H9 (cell line): ENCODE measurements at regions not wholly inside any gene's neighbourhood (a gene's known extent, or its start where the extent isn't known, plus 50 kb on each side); places are given as distances from the start of the nearest gene placed in this dataset.

Experiments used
- DNase-seq: peaks from one replicate; pipeline ENCODE4 v3.0.0-alpha.2; 2017
- H2AFZ ChIP-seq: one replicate; pipeline ENCODE4 v1.6.1; 2013; ENCODE audit warnings: mild to moderate bottlenecking, low read length, control low read depth, moderate library complexity
- H2AK5ac ChIP-seq: 2 replicates; pipeline ENCODE4 v1.6.1; 2013; ENCODE audit warnings: low read length, control low read depth, mixed read lengths; ENCODE audit not compliant: insufficient read length
- H2BK120ac ChIP-seq: one replicate; pipeline ENCODE4 v1.6.1; 2013; ENCODE audit warnings: low read depth, mild to moderate bottlenecking, low read length, control low read depth, inconsistent platforms; ENCODE audit not compliant: poor library complexity, severe bottlenecking
- H2BK12ac ChIP-seq: 2 replicates; pipeline ENCODE4 v1.6.1; 2013; ENCODE audit warnings: low read length, control low read depth, mixed read lengths, low read depth; ENCODE audit not compliant: insufficient read length
- H2BK15ac ChIP-seq: 2 replicates; pipeline ENCODE4 v1.6.1; 2013; ENCODE audit warnings: low read depth, low read length, control low read depth
- H2BK20ac ChIP-seq: one replicate; pipeline ENCODE4 v1.6.1; 2013; ENCODE audit warnings: low read depth, mild to moderate bottlenecking, low read length, control low read depth, inconsistent platforms; ENCODE audit not compliant: poor library complexity, severe bottlenecking
- H2BK5ac ChIP-seq: 2 replicates; pipeline ENCODE4 v1.6.1; 2013; ENCODE audit warnings: low read length, control low read depth, mixed read lengths; ENCODE audit not compliant: insufficient read length
- H3K14ac ChIP-seq: 2 replicates; pipeline ENCODE4 v1.6.1; 2013; ENCODE audit warnings: low read length, control low read depth; ENCODE audit not compliant: insufficient read depth
- H3K18ac ChIP-seq: 2 replicates; pipeline ENCODE4 v1.6.1; 2013; ENCODE audit warnings: low read depth, mild to moderate bottlenecking, mixed read lengths, low read length, control low read depth; ENCODE audit not compliant: insufficient read length
- H3K23ac ChIP-seq: 2 replicates; pipeline ENCODE4 v1.6.1; 2013; ENCODE audit warnings: low read length, control low read depth, mixed read lengths, low read depth; ENCODE audit not compliant: insufficient read length
- H3K23me2 ChIP-seq: 2 replicates; pipeline ENCODE4 v1.6.1; 2013; ENCODE audit warnings: low read depth, mild to moderate bottlenecking, mixed read lengths, low read length, control low read depth; ENCODE audit not compliant: insufficient read length, poor library complexity, severe bottlenecking
- H3K27ac ChIP-seq: 2 replicates; pipeline ENCODE4 v1.5.1; 2013; ENCODE audit warnings: low read length, control low read depth, mixed read lengths, low read depth; ENCODE audit not compliant: insufficient read length
- H3K27me3 ChIP-seq: 2 replicates; pipeline ENCODE4 v1.6.1; 2013; ENCODE audit warnings: low read length, control low read depth, inconsistent platforms; ENCODE audit not compliant: insufficient read depth
- H3K4ac ChIP-seq: 2 replicates; pipeline ENCODE4 v1.6.1; 2013; ENCODE audit warnings: low read depth, mild to moderate bottlenecking, control low read depth, inconsistent platforms, low read length, moderate library complexity
- H3K4me1 ChIP-seq: 2 replicates; pipeline ENCODE4 v1.6.1; 2013; ENCODE audit warnings: low read length, control low read depth, inconsistent platforms; ENCODE audit not compliant: insufficient read depth
- H3K4me2 ChIP-seq: 2 replicates; pipeline ENCODE4 v1.6.1; 2013; ENCODE audit warnings: low read length, control low read depth, mixed read lengths; ENCODE audit not compliant: insufficient read length, insufficient read depth
- H3K56ac ChIP-seq: 2 replicates; pipeline ENCODE4 v1.6.1; 2013; ENCODE audit warnings: low read depth, mild to moderate bottlenecking, mixed read lengths, low read length, control low read depth; ENCODE audit not compliant: insufficient read length
- H3K79me1 ChIP-seq: 2 replicates; pipeline ENCODE4 v1.6.1; 2013; ENCODE audit warnings: low read depth, mild to moderate bottlenecking, moderate library complexity, low read length, control low read depth, inconsistent platforms; ENCODE audit not compliant: insufficient read depth, poor library complexity, severe bottlenecking
- H3K79me2 ChIP-seq: 2 replicates; pipeline ENCODE4 v1.6.1; 2013; ENCODE audit warnings: low read length, control low read depth, inconsistent platforms; ENCODE audit not compliant: insufficient read depth
- H3K9ac ChIP-seq: 2 replicates; pipeline ENCODE4 v1.6.1; 2013; ENCODE audit warnings: low read length, control low read depth, mixed read lengths; ENCODE audit not compliant: insufficient read length; ENCODE audit errors: extremely low read depth
- H3K9me3 ChIP-seq: one replicate; pipeline ENCODE4 v1.6.1; 2013; ENCODE audit warnings: low read depth, low read length, inconsistent platforms; ENCODE audit not compliant: control insufficient read depth
- H3T11ph ChIP-seq: one replicate; pipeline ENCODE4 v1.6.1; 2013; ENCODE audit warnings: mild to moderate bottlenecking, low read length, control low read depth, inconsistent platforms
- H4K20me1 ChIP-seq: one replicate; pipeline ENCODE4 v1.6.1; 2013; ENCODE audit not compliant: control insufficient read depth, insufficient read length, insufficient read depth
- H4K5ac ChIP-seq: 2 replicates; pipeline ENCODE4 v1.6.1; 2013; ENCODE audit warnings: low read depth, mild to moderate bottlenecking, mixed read lengths, low read length, control low read depth; ENCODE audit not compliant: insufficient read length
- H4K8ac ChIP-seq: replicated peaks from 2 replicates; pipeline ENCODE4 v1.6.1; 2013; ENCODE audit warnings: low read length, control low read depth, mixed read lengths, low read depth; ENCODE audit not compliant: insufficient read length
- H4K91ac ChIP-seq: 2 replicates; pipeline ENCODE4 v1.6.1; 2013; ENCODE audit warnings: low read depth, mild to moderate bottlenecking, moderate library complexity, mixed read lengths, low read length, control low read depth; ENCODE audit not compliant: insufficient read length
- H3K27ac Mint-ChIP-seq, 3 experiments: 2 replicates in 2 of 3; 3 replicates in 1 of 3; pipeline ENCODE4 v1.8.0; 2020 to 2021; ENCODE audit warnings: mixed read lengths in 3 of 3, mild to moderate bottlenecking in 1 of 3, moderate library complexity in 1 of 3
- H3K27me3 Mint-ChIP-seq: 2 replicates; pipeline ENCODE4 v1.8.0; 2021; ENCODE audit warnings: low read depth, mild to moderate bottlenecking, moderate library complexity, mixed read lengths
- H3K36me3 Mint-ChIP-seq, 3 experiments: 2 replicates in 2 of 3; 3 replicates in 1 of 3; pipeline ENCODE4 v1.8.0; 2020 to 2021; ENCODE audit warnings: low read depth in 3 of 3, mixed read lengths in 3 of 3; ENCODE audit not compliant: insufficient read depth in 1 of 3
- H3K4me1 Mint-ChIP-seq, 2 experiments: 2 replicates each; pipeline ENCODE4 v1.8.0; 2020; ENCODE audit warnings: mixed read lengths in 2 of 2
- H3K4me3 Mint-ChIP-seq, 2 experiments: 2 replicates in 1 of 2; 3 replicates in 1 of 2; pipeline ENCODE4 v1.8.0; 2020 to 2021; ENCODE audit warnings: mild to moderate bottlenecking in 2 of 2, mixed read lengths in 2 of 2, moderate library complexity in 1 of 2
- H3K9me3 Mint-ChIP-seq, 2 experiments: 2 replicates in 1 of 2; 3 replicates in 1 of 2; pipeline ENCODE4 v1.8.0; 2020; ENCODE audit warnings: mild to moderate bottlenecking in 2 of 2, mixed read lengths in 2 of 2, moderate library complexity in 1 of 2
- WGBS: extraction: QIAGEN DNeasy Blood & Tissue Kit; methylation state at CpG from one replicate; pipeline ENCODE4 v1.1.7; 2013; ENCODE audit warnings: missing lambda C conversion rate, low lambda C conversion rate, mixed read lengths; ENCODE audit not compliant: insufficient read length; ENCODE audit errors: extremely low coverage; 5-methylcytosine and 5-hydroxymethylcytosine counted together
- TF ChIP-seq, protein P1 (sequence below): fragments of 200-600 bp; sonication (generic); conservative IDR thresholded peaks from 3 replicates; pipeline ENCODE4 v1.8.0; 2021; ENCODE audit warnings: antibody characterized with exemption, mild to moderate bottlenecking

DNA sequence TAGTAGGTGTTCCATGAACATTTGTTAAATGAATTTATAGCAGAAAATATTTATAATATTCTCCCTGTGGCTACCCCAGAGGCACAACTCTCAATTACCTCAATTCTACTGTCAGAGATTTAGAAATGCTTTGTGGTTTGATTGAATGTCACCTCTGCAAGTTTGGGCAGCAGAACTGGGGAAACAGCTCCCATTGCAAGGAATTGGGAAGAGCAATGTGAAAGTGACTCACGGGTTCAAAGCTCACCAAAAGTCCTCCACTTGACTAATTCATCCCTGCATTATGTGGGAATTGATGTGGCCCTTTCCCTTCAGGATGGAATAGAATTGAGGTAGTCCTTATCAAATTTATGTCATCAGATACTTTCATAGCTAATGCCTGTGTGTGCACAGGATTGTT is 562.7 kb downstream of the MFSD1 start:
- Histone ChIP-seq H4K5ac (no peak overlapping the region), H4K8ac (no peak overlapping the region), H3K23ac (no peak overlapping the region), H3K18ac (no peak overlapping the region), H2BK20ac (no peak overlapping the region), H2BK120ac (no peak overlapping the region), H3K4me1 (no peaks in the 10 kb centered on the region), H3K27ac (no peak overlapping the region), H3K9me3 (no peaks in the 10 kb centered on the region), H4K20me1 (no peaks in the 10 kb centered on the region), H3T11ph (no peak overlapping the region), H3K79me1 (no peaks in the 10 kb centered on the region), H3K9ac (no peak overlapping the region), H2AFZ (no peak overlapping the region), H3K14ac (no peak overlapping the region), H3K4me2 (no peak overlapping the region), H2AK5ac (no peak overlapping the region), H2BK15ac (no peak overlapping the region), H4K91ac (no peak overlapping the region), H3K23me2 (no peaks in the 10 kb centered on the region), H3K79me2 (no peaks in the 10 kb centered on the region), H2BK5ac (no peak overlapping the region), H2BK12ac (no peak overlapping the region), H3K56ac (no peak overlapping the region), H3K27me3 (no peaks in the 10 kb centered on the region), H3K4ac (no peak overlapping the region)
- Mint-ChIP-seq H3K27me3 (no peaks in the 10 kb centered on the region; the same call in 1 of the 2 replicates), H3K4me1 (no peaks in the 10 kb centered on the region), H3K36me3 (no peaks in the 10 kb centered on the region), H3K4me3 (no peak overlapping the region), H3K27ac (no peak overlapping the region), H3K9me3 (no peaks in the 10 kb centered on the region; a peak in 1 of 5 replicates)
- TF ChIP-seq, protein P1, sequence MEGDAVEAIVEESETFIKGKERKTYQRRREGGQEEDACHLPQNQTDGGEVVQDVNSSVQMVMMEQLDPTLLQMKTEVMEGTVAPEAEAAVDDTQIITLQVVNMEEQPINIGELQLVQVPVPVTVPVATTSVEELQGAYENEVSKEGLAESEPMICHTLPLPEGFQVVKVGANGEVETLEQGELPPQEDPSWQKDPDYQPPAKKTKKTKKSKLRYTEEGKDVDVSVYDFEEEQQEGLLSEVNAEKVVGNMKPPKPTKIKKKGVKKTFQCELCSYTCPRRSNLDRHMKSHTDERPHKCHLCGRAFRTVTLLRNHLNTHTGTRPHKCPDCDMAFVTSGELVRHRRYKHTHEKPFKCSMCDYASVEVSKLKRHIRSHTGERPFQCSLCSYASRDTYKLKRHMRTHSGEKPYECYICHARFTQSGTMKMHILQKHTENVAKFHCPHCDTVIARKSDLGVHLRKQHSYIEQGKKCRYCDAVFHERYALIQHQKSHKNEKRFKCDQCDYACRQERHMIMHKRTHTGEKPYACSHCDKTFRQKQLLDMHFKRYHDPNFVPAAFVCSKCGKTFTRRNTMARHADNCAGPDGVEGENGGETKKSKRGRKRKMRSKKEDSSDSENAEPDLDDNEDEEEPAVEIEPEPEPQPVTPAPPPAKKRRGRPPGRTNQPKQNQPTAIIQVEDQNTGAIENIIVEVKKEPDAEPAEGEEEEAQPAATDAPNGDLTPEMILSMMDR, result no peak
- no peak for DNase-seq
- WGBS, result no CpG with 5 or more reads among the region's 1 CpG
